ENCODE measurements at regions not wholly inside any gene's neighbourhood (a gene's known extent, or its start where the extent isn't known, plus 50 kb on each side); places are given as distances from the start of the nearest gene placed in this dataset.

DNA sequence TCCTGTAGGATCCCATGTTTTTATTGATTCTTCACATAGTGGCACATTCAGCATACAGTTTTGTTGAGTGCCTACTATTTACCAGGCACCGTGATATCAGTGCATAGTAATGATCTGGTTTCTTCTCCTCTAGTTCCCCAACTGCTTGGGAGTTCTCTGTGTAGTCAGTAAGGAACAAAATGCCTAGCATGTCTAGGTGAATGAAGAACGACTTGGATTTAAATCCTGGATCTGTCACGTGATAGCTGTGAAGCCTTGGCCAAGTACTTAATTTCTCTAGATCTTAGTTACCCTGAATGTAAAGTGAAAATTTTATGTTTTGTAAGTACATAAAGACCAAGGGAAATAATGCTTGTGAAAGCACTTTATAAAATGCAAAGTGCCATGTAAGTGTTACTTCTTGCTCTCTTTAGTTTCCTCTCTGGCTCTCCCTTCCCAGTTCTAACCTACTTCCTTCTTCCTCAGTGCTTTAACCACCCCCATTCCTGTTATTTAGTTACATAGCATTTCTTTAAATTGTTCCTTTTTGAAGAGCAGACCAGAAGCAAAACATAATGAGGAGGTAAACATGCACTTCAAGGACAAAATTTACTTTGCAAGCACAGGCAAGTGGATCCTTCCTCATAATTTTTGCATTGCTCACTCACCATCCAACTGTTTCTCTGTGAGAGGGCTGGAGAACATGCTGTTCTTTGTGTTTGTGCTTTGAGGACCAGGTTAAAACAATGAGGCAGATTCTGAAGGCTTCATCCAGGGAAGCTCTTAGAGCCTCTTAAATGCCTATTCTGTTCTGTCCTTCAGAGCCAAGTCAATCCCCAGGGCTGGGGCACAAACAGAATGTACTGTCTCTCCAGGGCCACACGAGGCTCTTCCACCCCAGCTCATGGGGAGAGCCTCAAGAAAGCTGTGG lies 353.9 kb upstream of the TENM4 start:
- no peak for DNase-seq
- H3K36me3 ChIP-seq (replicated peaks) = no peaks in the 10 kb centered on the region
- TF ChIP-seq, protein P1, sequence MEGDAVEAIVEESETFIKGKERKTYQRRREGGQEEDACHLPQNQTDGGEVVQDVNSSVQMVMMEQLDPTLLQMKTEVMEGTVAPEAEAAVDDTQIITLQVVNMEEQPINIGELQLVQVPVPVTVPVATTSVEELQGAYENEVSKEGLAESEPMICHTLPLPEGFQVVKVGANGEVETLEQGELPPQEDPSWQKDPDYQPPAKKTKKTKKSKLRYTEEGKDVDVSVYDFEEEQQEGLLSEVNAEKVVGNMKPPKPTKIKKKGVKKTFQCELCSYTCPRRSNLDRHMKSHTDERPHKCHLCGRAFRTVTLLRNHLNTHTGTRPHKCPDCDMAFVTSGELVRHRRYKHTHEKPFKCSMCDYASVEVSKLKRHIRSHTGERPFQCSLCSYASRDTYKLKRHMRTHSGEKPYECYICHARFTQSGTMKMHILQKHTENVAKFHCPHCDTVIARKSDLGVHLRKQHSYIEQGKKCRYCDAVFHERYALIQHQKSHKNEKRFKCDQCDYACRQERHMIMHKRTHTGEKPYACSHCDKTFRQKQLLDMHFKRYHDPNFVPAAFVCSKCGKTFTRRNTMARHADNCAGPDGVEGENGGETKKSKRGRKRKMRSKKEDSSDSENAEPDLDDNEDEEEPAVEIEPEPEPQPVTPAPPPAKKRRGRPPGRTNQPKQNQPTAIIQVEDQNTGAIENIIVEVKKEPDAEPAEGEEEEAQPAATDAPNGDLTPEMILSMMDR (IDR thresholded peaks at IDR 0.05; ENCODE audit: low read depth, low read length, missing control alignments) = no peak
- no peaks in the 10 kb centered on the region for H3K27me3 ChIP-seq (replicated peaks)
- in situ Hi-C loops (cut with HindIII; ENCODE audit: low pct_ligation_motif_present, low sequenced_read_pairs) = no loop called here
- no peak overlapping the region for H3K4me3 ChIP-seq (ENCODE audit: low read depth, low read length)
- H3K27ac ChIP-seq = no peak overlapping the region

DNA sequence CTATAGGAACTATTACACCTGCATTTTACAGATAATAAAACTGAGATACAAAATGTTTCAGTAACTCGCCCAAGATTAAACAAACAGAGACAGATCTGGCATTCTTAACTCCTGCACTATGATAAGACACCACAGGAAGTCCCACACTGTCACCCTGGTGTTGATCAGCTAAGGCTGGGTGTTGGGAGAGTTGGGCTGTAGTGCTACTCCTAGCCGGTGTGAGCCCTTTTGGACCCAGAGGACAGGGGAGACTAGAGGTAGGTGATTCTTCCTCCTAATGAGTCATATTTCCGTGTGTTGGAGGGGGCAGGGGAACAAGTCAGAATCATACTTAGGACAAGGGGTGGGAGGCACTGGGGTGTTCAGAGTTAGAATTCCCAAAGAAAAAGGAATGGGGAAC lies 353.2 kb upstream of the TENM4 start:
- Histone ChIP-seq H3K27ac (no peak overlapping the region), H3K27me3 (replicated peaks) (no peaks in the 10 kb centered on the region), H3K4me3 (ENCODE audit: low read depth, low read length) (no peak overlapping the region), H3K36me3 (replicated peaks) (no peaks in the 10 kb centered on the region)
- TF ChIP-seq, protein P1 (IDR thresholded peaks at IDR 0.05; ENCODE audit: low read depth, low read length, missing control alignments) = no peak
- in situ Hi-C loops (cut with HindIII; ENCODE audit: low pct_ligation_motif_present, low sequenced_read_pairs) = no loop called here
- no peak for DNase-seq

DNA sequence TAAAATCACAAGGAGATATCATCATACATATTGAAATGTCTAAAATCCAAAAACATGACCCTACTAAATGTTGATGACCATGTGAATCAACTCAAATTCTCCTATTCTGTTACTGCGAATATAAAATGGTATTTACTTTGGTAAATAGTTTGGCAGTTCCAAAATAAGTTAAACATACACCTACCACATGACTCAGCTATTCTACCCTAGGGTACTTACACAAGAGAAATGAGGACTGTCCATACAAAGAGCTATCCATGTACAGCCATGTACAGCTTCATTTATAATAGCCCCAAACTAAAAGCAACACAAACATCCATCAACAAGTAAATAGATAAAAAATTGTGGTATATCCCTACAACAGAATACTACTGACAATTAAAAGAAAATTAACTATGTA lies 346.1 kb upstream of the TENM4 start:
- Histone ChIP-seq H3K27ac (no peak overlapping the region), H3K27me3 (replicated peaks) (no peaks in the 10 kb centered on the region), H3K4me3 (ENCODE audit: low read depth, low read length) (no peak overlapping the region), H3K36me3 (replicated peaks) (no peaks in the 10 kb centered on the region)
- in situ Hi-C loops (cut with HindIII; ENCODE audit: low pct_ligation_motif_present, low sequenced_read_pairs) = no loop called here
- TF ChIP-seq, protein P1 (IDR thresholded peaks at IDR 0.05; ENCODE audit: low read depth, low read length, missing control alignments) = no peak
- no peak for DNase-seq

DNA sequence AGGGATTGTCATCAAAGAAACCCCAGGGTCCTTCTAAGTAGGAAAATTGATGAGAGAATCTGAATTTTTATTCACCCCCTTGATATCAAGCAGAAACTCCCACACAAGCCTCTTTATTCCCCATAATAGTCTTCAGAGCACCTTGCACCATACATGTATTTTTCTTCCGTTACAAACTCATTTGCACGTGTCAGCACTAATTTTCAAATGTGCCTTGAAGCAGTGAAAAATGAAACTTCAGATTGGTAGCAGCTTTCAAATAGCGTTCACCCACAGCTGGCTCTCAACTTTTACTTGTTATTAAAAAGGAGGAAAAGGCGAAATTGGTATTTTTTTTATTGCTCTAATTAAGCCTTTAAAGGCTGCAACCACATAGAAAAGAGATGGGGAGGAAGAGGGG lies 343.0 kb upstream of the TENM4 start:
- H3K27ac ChIP-seq = no peak overlapping the region
- H3K36me3 ChIP-seq (replicated peaks) = no peaks in the 10 kb centered on the region
- no peaks in the 10 kb centered on the region for H3K27me3 ChIP-seq (replicated peaks)
- DNase-seq = no peak
- in situ Hi-C loops (cut with HindIII; ENCODE audit: low pct_ligation_motif_present, low sequenced_read_pairs) = no loop called here
- TF ChIP-seq, protein P1 (IDR thresholded peaks at IDR 0.05; ENCODE audit: low read depth, low read length, missing control alignments) = no peak
- no peak overlapping the region for H3K4me3 ChIP-seq (ENCODE audit: low read depth, low read length)

DNA sequence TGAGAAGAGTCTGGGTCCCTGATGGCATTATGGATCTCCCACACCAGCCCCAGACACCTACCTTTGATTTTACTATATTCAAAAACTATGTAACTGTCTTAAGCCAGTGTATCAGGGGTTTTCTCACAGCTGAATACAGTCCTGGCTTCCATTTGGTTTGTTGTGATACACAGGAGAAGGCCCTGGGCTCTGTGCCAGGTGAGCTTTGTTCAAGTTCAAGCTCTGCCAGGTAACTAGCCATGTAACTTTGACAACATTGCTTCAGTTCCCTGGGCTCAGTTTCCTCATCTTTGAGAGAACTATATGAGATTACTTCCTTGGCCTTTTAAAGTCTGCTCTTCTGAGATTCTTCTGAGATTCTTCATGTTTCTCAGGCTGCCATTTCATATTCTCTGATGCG lies 327.5 kb upstream of the TENM4 start:
- Histone ChIP-seq H3K27ac (no peak overlapping the region), H3K27me3 (replicated peaks) (no peaks in the 10 kb centered on the region), H3K36me3 (replicated peaks) (no peaks in the 10 kb centered on the region), H3K4me3 (ENCODE audit: low read depth, low read length) (no peak overlapping the region)
- TF ChIP-seq, protein P1 (IDR thresholded peaks at IDR 0.05; ENCODE audit: low read depth, low read length, missing control alignments) = no peak
- in situ Hi-C loops (cut with HindIII; ENCODE audit: low pct_ligation_motif_present, low sequenced_read_pairs) = no loop called here
- no peak for DNase-seq

All from brain microvascular endothelial cell (primary cell).